ENCODE measurements at regions not wholly inside any gene's neighbourhood (a gene's known extent, or its start where the extent isn't known, plus 50 kb on each side); places are given as distances from the start of the nearest gene placed in this dataset.

DNA sequence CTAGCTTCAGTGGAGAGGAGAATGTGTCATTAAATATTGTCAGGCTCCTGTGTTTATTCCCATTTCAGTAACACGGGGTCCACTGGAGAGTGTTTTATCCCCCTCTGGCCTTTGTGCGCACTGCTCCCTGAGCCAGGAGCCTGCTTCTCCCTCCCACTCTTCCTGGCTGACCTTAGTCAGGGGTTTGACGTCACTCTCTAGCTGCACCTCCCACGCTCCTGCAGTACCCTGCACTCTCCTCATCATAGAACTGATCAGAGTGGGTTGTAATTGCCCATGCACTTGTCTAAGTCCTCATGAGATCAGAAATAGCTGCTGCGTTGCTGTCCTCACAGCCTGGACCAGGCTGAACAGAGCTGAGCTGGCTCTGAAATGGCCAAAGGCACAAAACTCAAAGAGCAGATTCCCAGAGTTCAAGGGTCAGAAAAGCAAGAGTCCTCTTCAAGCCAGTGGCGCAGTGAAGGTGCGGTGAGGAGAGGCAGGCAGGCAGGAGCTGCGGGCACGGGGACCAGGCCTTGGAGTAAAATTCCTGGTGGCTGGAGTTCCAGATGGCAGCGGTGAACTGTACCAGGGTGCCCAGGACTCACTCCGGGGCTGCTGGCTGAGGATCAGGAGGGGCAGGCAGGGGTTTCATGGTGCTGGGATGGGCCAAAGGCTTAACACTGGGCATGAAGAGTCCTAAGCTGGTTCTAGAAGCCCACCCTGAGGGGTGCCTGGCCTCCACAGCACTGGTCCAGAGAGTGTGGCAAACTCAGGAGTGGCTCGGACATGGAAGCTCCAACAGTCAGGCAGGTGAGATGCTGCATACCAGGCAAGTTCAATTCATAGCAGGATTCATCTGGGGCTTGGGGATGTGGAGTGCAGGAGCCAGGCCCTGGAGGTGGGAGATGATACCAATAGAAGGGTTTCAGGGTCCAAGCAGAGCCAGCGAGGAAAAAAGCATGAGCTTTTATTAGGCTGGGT, 170.9 kb downstream of the SCP2D1 start:
- Histone ChIP-seq H3K27me3 (no peaks in the 10 kb centered on the region), H3K9me3 (no peaks in the 10 kb centered on the region), H3K36me3 (no peaks in the 10 kb centered on the region), H3K4me3 (ENCODE audit: low read depth in 1 of 2, low read length in 1 of 2) (no peak overlapping the region), H3K4me1 (ENCODE audit: control insufficient read depth in 1 of 2, insufficient read depth in 1 of 2, low read depth in 1 of 2, low read length in 1 of 2) (peaks cover 3 to 5% of the 10 kb centered on the region in 2 experiments), H3K27ac (no peak overlapping the region)
- TF ChIP-seq, protein P1, sequence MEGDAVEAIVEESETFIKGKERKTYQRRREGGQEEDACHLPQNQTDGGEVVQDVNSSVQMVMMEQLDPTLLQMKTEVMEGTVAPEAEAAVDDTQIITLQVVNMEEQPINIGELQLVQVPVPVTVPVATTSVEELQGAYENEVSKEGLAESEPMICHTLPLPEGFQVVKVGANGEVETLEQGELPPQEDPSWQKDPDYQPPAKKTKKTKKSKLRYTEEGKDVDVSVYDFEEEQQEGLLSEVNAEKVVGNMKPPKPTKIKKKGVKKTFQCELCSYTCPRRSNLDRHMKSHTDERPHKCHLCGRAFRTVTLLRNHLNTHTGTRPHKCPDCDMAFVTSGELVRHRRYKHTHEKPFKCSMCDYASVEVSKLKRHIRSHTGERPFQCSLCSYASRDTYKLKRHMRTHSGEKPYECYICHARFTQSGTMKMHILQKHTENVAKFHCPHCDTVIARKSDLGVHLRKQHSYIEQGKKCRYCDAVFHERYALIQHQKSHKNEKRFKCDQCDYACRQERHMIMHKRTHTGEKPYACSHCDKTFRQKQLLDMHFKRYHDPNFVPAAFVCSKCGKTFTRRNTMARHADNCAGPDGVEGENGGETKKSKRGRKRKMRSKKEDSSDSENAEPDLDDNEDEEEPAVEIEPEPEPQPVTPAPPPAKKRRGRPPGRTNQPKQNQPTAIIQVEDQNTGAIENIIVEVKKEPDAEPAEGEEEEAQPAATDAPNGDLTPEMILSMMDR (IDR thresholded peaks at IDR 0.05) = no peak

DNA sequence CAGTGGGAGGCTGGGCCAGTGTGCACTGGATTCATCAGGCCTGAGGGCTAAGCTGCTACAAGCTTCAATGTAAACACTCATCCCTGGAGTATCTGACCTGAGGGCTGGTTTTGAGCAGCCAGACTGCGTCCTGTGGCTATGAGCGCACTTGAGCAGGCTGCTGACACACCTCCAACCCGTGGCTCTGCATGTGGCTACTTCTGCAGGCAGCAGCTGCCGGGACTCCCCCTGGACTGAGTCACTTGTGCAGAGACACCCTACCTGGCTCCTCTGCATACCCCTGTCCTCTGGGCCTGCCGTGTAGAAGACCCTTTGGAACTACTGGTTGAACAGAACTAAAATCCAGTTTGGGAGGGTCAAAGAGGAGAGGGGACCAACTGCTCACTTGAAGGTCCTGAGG, 172.0 kb downstream of the SCP2D1 start:
- Histone ChIP-seq H3K4me1 (ENCODE audit: control insufficient read depth in 1 of 2, insufficient read depth in 1 of 2, low read depth in 1 of 2, low read length in 1 of 2) (peaks cover 3 to 5% of the 10 kb centered on the region in 2 experiments), H3K36me3 (no peaks in the 10 kb centered on the region), H3K9me3 (no peaks in the 10 kb centered on the region), H3K27me3 (no peaks in the 10 kb centered on the region), H3K4me3 (ENCODE audit: low read depth in 1 of 2, low read length in 1 of 2) (no peak overlapping the region), H3K27ac (no peak overlapping the region)
- TF ChIP-seq, protein P1 (IDR thresholded peaks at IDR 0.05) = no peak

DNA sequence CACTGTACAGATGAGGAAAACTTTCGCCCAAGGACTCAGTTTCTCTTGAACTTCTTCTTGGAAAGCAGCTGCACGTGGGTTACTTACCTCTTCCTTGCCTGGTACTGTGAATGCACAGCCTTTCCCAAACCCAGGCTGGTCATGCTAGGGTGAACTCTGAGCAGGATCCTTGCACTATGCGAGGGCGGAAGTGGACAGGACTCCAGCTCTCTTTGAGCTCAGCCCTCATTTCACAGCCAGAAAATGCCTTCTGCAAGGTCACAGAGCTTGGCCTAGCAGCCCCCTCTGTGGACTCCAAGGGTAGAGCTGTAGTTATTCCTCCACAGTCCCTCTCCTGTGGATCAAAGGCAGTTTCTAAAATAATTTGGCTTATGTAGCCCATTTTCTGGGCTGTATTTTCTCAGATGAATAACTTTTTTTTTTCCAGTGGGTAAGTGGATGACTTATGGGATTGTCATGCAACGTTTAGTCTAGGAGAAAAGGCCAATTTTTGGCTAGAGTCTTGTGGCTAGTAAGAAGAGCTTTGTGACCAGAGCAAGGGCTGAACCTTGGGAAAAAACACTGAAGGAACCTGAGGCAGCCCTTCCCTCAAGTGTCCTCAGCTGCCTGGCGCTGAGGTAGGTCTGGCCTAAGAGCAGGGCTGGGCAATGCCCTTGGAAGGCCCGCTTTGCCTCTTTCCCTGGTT, 172.7 kb downstream of the SCP2D1 start:
- no peaks in the 10 kb centered on the region for H3K27me3 ChIP-seq
- H3K36me3 ChIP-seq = no peaks in the 10 kb centered on the region
- H3K4me1 ChIP-seq (ENCODE audit: control insufficient read depth in 1 of 2, insufficient read depth in 1 of 2, low read depth in 1 of 2, low read length in 1 of 2) = peaks cover 3 to 5% of the 10 kb centered on the region in 2 experiments
- TF ChIP-seq, protein P1 (IDR thresholded peaks at IDR 0.05) = no peak
- H3K4me3 ChIP-seq (ENCODE audit: low read depth in 1 of 2, low read length in 1 of 2) = no peak overlapping the region
- no peak overlapping the region for H3K27ac ChIP-seq
- no peaks in the 10 kb centered on the region for H3K9me3 ChIP-seq

DNA sequence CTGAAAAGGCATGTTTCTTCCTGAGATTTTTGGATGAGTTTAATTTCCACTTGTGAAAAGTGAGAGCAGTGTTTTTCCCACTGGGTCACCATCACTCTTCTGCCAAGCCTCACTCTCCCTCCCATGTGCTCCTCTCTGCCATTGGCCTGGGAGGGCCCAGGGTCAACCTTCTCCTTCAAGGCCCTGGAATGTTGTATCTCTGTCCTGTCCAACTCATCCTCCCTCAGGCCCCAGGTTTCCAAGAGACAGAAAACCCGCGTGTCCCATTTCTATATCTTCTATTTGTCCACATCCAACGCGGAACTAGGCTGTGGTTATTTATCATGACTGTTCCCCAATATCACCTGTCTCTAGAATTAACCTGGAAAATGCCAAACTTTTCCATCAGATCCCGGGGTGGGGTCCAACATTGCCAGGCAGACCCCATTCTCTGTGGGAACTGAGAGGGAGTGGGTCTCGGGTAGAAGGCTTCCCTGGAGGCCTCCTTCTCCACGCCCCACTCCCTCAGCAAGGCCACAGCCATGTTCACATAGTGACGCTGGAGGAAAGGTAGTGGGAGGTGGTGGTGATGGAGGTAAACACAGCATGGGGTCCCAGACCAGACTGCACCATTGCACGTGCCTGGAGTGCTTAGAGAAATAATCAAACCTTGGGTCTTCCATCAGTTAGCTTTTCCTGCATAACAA, 173.5 kb downstream of the SCP2D1 start:
- Histone ChIP-seq H3K36me3 (no peaks in the 10 kb centered on the region), H3K27ac (no peak overlapping the region), H3K4me1 (ENCODE audit: control insufficient read depth in 1 of 2, insufficient read depth in 1 of 2, low read depth in 1 of 2, low read length in 1 of 2) (peaks cover 3 to 5% of the 10 kb centered on the region in 2 experiments), H3K9me3 (no peaks in the 10 kb centered on the region), H3K27me3 (no peaks in the 10 kb centered on the region), H3K4me3 (ENCODE audit: low read depth in 1 of 2, low read length in 1 of 2) (no peak overlapping the region)
- TF ChIP-seq, protein P1 (IDR thresholded peaks at IDR 0.05) = no peak

DNA sequence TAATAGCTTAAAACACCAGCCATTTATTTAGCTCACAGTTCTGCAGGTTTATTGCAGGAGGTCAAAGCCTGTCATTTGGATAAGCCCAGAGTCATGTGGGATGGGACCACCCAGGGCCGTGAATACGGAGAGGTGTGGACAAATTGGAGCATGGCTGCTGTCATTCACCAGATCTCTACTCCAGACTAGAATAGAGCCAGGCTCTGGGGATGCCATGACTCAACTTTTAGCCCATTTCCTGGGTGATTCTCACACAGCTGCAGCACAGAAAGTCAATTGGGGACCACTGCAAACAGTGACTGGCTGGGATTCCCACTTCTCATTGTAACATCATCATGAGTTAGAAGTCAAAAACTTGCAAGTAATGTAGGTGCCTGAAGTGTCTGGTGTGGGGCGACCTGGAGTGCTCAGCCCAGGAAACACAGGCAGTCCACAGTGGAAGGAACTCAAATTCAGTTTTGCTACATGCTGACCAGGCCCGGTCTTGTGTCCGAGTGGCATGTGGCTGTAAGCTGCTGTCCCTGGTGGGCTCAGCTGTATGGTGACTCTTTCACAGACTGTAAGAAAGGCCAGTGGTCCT, 174.3 kb downstream of the SCP2D1 start:
- Histone ChIP-seq H3K4me1 (ENCODE audit: control insufficient read depth in 1 of 2, insufficient read depth in 1 of 2, low read depth in 1 of 2, low read length in 1 of 2) (peaks cover 3 to 5% of the 10 kb centered on the region in 2 experiments), H3K4me3 (ENCODE audit: low read depth in 1 of 2, low read length in 1 of 2) (no peak overlapping the region), H3K27me3 (no peaks in the 10 kb centered on the region), H3K9me3 (no peaks in the 10 kb centered on the region), H3K27ac (no peak overlapping the region), H3K36me3 (no peaks in the 10 kb centered on the region)
- TF ChIP-seq, protein P1 (IDR thresholded peaks at IDR 0.05) = no peak

Data from neutrophil (primary cell).